Heart right ventricle (tissue), 16 donors: ENCODE measurements at regions not wholly inside any gene's neighbourhood (a gene's known extent, or its start where the extent isn't known, plus 50 kb on each side); places are given as distances from the start of the nearest gene placed in this dataset.

Experiments
- ATAC-seq, 8 donors: fragments of 200-7000 bp; cut with Tn5 transposase; one replicate each; pipeline ENCODE4 v1.9.1; 2020; ENCODE audit warnings: mild to moderate bottlenecking in 8 of 8, moderate library complexity in 8 of 8, moderate number of reproducible peaks in 1 of 8
- DNase-seq, 2 donors: peaks; one replicate each; pipeline ENCODE4 v3.0.0-alpha.2; 2020
- H3K27ac ChIP-seq, 10 donors: fragments of 200-600 bp; sonication (generic) in 2 of 10; one replicate each; pipeline versions ENCODE4 v1.5.0 to v1.8.0; 2020 to 2022; ENCODE audit warnings: mild to moderate bottlenecking in 3 of 10
- H3K27me3 ChIP-seq, 7 donors: fragments of 200-600 bp; one replicate each; pipeline ENCODE4 v1.8.0; 2021 to 2022; ENCODE audit warnings: mild to moderate bottlenecking in 2 of 7
- H3K36me3 ChIP-seq, 9 donors: fragments of 200-600 bp; sonication (generic) in 1 of 9; one replicate each; pipeline versions ENCODE4 v1.5.0 to v1.8.0; 2020 to 2022; ENCODE audit warnings: mild to moderate bottlenecking in 2 of 9
- H3K4me1 ChIP-seq, 9 donors: fragments of 200-600 bp; sonication (generic) in 1 of 9; one replicate each; pipeline versions ENCODE4 v1.5.0 to v1.8.0; 2020 to 2022; ENCODE audit warnings: mild to moderate bottlenecking in 4 of 9
- H3K4me3 ChIP-seq, 10 donors: fragments of 200-600 bp; sonication (generic) in 2 of 10; one replicate each; pipeline versions ENCODE4 v1.5.0 to v1.8.0; 2020 to 2022; ENCODE audit warnings: mild to moderate bottlenecking in 7 of 10, moderate library complexity in 2 of 10
- H3K9me3 ChIP-seq, 11 donors: fragments of 200-600 bp in 10 of 11; sonication (generic) in 2 of 11; one replicate each; pipeline versions ENCODE4 v1.5.0 to v1.8.0; 2013 to 2022; ENCODE audit warnings: mild to moderate bottlenecking in 2 of 11, control low read depth in 1 of 11, moderate library complexity in 1 of 11
- CTCF ChIP-seq, 9 donors: fragments of 200-600 bp; sonication (generic) in 2 of 9; IDR thresholded peaks; one replicate each; pipeline versions ENCODE4 v1.5.0 to v1.8.0; 2021 to 2022; ENCODE audit warnings: antibody characterized with exemption in 9 of 9, mild to moderate bottlenecking in 5 of 9, moderate library complexity in 1 of 9
- WGBS, 2 donors: extraction: QIAGEN DNeasy Blood & Tissue Kit; methylation state at CpG; one replicate each; pipeline ENCODE4 v1.1.7; 2013; ENCODE audit warnings: inconsistent platforms in 1 of 2; 5-methylcytosine and 5-hydroxymethylcytosine counted together
- intact Hi-C, 10 donors: fragments of 100-400 bp; cut with DNase I; formaldehyde crosslinking; loops; one replicate each; pipeline versions ENCODE4 v1.11.1 to v1.14.2; 2022
- donor health status: Arrhythmogenic right ventricular cardiomyopathy.
- donor health status: ischemic (EF 13 %, LVEDD 7.1; RV severe dilation, severe dysfunction).
- donor health status: healthy with polysubstance abuse.
- donor health status: DM: no; HTN: yes; CAD: no.
- donor health status: DM: no; HTN: no; CAD: no.
- donor health status: ischemic (EF 25% LVEDD 6.9; RV normal size, moderate dysfunction).
- donor health status: ischemic (EF 25% LVEDD 5.7; RV mildly dilated, moderate dysfunction).
- donor health status: healthy.
- donor health status: DM: yes; HTN: yes; CAD: no.
- donor health status: Ischemic cardiomyopathy.
- donor health status: ischemic (EF 35%, LVEDD 5.7; RV mildly dilated, moderate dysfunction).
- donor health status: nonischemic (EF 11% LVEDD 7.7; RV severe dilation, severe dysfunction).
- donor health status: DM: yes; HTN: yes; CAD: no.
- donor health status: PGD.
- donor health status: ischemic (EF 29% LVEDD 5.4; RV normal size, mild dysfunction).
- donor health status: nonischemic (EF 23%, LVEDD 6.1; RV moderate dilation, normal function).

- peaks cover 0 to 24% (median 0%) of the 10 kb centered on the region in 11 donors for H3K9me3 ChIP-seq
- no peak overlapping the region for H3K27ac ChIP-seq
- intact Hi-C loops: no loop called here
- H3K27me3 ChIP-seq: no peaks in the 10 kb centered on the region
- ATAC-seq (no peak), DNase-seq (no peak)
- no peak overlapping the region for H3K4me3 ChIP-seq
- TF ChIP-seq CTCF (IDR thresholded peaks at IDR 0.05): no peak
- no peaks in the 10 kb centered on the region for H3K4me1 ChIP-seq
- H3K36me3 ChIP-seq: no peaks in the 10 kb centered on the region
- 83 to 89% methylated on average over 4 of the region's 4 CpGs for WGBS, 2 donors
These were observed 678.5 kb downstream of the OTOL1 start for GRCh38 chr3:162175145-162175544.

- TF ChIP-seq CTCF (IDR thresholded peaks at IDR 0.05): no peak
- 65 to 73% methylated on average over 3 of the region's 3 CpGs for WGBS, 2 donors
- ATAC-seq: no peak
These were observed 679.3 kb downstream of the OTOL1 start for GRCh38 chr3:162175878-162176277.

GRCh38 chr3:162183440-162183839, 686.8 kb downstream of the OTOL1 start:
- ATAC-seq (no peak), DNase-seq (no peak)
- Histone ChIP-seq H3K27ac (no peak overlapping the region), H3K27me3 (no peaks in the 10 kb centered on the region), H3K4me1 (no peaks in the 10 kb centered on the region), H3K9me3 (peaks cover 0 to 26% (median 0%) of the 10 kb centered on the region in 11 donors), H3K36me3 (no peaks in the 10 kb centered on the region), H3K4me3 (no peak overlapping the region)
- TF ChIP-seq CTCF (IDR thresholded peaks at IDR 0.05): no peak
- 88 to 94% methylated on average over 1 of the region's 1 CpG for WGBS, 2 donors
- intact Hi-C loops: no loop called here

More at GRCh38 chr3:162175878-162176277, 679.3 kb downstream of the OTOL1 start:
- H3K4me3 ChIP-seq: no peak overlapping the region
- H3K9me3 ChIP-seq: peaks cover 0 to 23% (median 0%) of the 10 kb centered on the region in 11 donors
- no peak overlapping the region for H3K27ac ChIP-seq
- no peaks in the 10 kb centered on the region for H3K4me1 ChIP-seq
- H3K27me3 ChIP-seq: no peaks in the 10 kb centered on the region
- no peak for DNase-seq
- intact Hi-C loops: no loop called here
- H3K36me3 ChIP-seq: no peaks in the 10 kb centered on the region

- no peak for TF ChIP-seq CTCF (IDR thresholded peaks at IDR 0.05)
- no peak overlapping the region for H3K4me3 ChIP-seq
- WGBS, 2 donors: 36 to 52% methylated on average over 1 of the region's 1 CpG
- ATAC-seq (peak in 1 of 8 donors; percentile 58), DNase-seq (no peak)
- intact Hi-C loops: loop anchor here in 1 of 10 donors (5.0 kb wide), 1 partner anchor 55 kb away; no protein-coding TSS in a partner anchor
- H3K9me3 ChIP-seq: peaks cover 0 to 5% (median 0%) of the 10 kb centered on the region in 11 donors
- no peak overlapping the region for H3K27ac ChIP-seq
- no peaks in the 10 kb centered on the region for H3K27me3 ChIP-seq
- H3K4me1 ChIP-seq: peaks cover 0 to 8% (median 0%) of the 10 kb centered on the region in 9 donors
- H3K36me3 ChIP-seq: no peaks in the 10 kb centered on the region
These were observed 695.9 kb downstream of the OTOL1 start for GRCh38 chr3:162192340-162193029.
